GM23338 (cell line): ENCODE measurements at regions not wholly inside any gene's neighbourhood (a gene's known extent, or its start where the extent isn't known, plus 50 kb on each side); places are given as distances from the start of the nearest gene placed in this dataset.

ENCODE experiments used
- ATAC-seq: fragments of 200-7000 bp; cut with Tn5 transposase; 3 replicates; pipeline ENCODE4 v1.9.1; 2020
- DNase-seq: peaks from one replicate; pipeline ENCODE4 v3.0.0-alpha.2; 2015; ENCODE audit warnings: low spot score
- H2AFZ ChIP-seq: fragments of 200-600 bp; sonication (generic); 2 replicates; pipeline ENCODE4 v1.8.0; 2016; ENCODE audit warnings: antibody characterized with exemption, mild to moderate bottlenecking, moderate library complexity
- H3F3A ChIP-seq: fragments of 200-600 bp; sonication (generic); replicated peaks from 2 replicates; pipeline ENCODE4 v1.8.0; 2017; ENCODE audit warnings: antibody characterized with exemption, mixed run types, low read depth
- H3K27ac ChIP-seq: fragments of 200-600 bp; sonication (generic); 2 replicates; pipeline ENCODE4 v1.6.1; 2016; ENCODE audit warnings: low read depth
- H3K27me3 ChIP-seq: fragments of 200-600 bp; sonication (generic); 2 replicates; pipeline ENCODE4 v1.8.0; 2016; ENCODE audit warnings: mild to moderate bottlenecking, mixed run types, moderate library complexity; ENCODE audit not compliant: insufficient read depth
- H3K36me3 ChIP-seq: fragments of 200-600 bp; sonication (generic); 2 replicates; pipeline ENCODE4 v1.8.0; 2016; ENCODE audit warnings: mild to moderate bottlenecking; ENCODE audit not compliant: insufficient read depth
- H3K4me1 ChIP-seq: fragments of 200-600 bp; sonication (generic); 2 replicates; pipeline ENCODE4 v1.8.0; 2016; ENCODE audit warnings: mild to moderate bottlenecking, moderate library complexity; ENCODE audit not compliant: insufficient read depth
- H3K4me2 ChIP-seq: fragments of 200-600 bp; sonication (generic); 2 replicates; pipeline ENCODE4 v1.7.1; 2017; ENCODE audit warnings: mixed run types
- H3K4me3 ChIP-seq: fragments of 200-600 bp; sonication (generic); 2 replicates; pipeline ENCODE4 v1.6.1; 2016; ENCODE audit warnings: mixed run types
- H3K79me2 ChIP-seq: fragments of 200-600 bp; sonication (generic); replicated peaks from 2 replicates; pipeline ENCODE4 v1.8.0; 2017; ENCODE audit warnings: mild to moderate bottlenecking; ENCODE audit not compliant: insufficient read depth
- H3K9me2 ChIP-seq: fragments of 200-600 bp; sonication (generic); 2 replicates; pipeline ENCODE4 v1.8.0; 2017; ENCODE audit not compliant: insufficient read depth
- H4K20me1 ChIP-seq: fragments of 200-600 bp; sonication (generic); replicated peaks from 2 replicates; pipeline ENCODE4 v1.8.0; 2017; ENCODE audit warnings: mild to moderate bottlenecking; ENCODE audit not compliant: insufficient read depth
- H3K27ac Mint-ChIP-seq: 2 replicates; pipeline ENCODE4 v1.8.0; 2020; ENCODE audit warnings: inconsistent platforms, mild to moderate bottlenecking, moderate library complexity, mixed read lengths
- H3K27me3 Mint-ChIP-seq: 3 replicates; pipeline ENCODE4 v1.8.0; 2022; ENCODE audit warnings: low read depth, mild to moderate bottlenecking, moderate library complexity, mixed read lengths, inconsistent platforms; ENCODE audit not compliant: insufficient read depth, poor library complexity
- H3K36me3 Mint-ChIP-seq: 3 replicates; pipeline ENCODE4 v1.8.0; 2021; ENCODE audit warnings: low read depth, mild to moderate bottlenecking, inconsistent platforms, moderate library complexity, mixed read lengths
- H3K4me1 Mint-ChIP-seq: 3 replicates; pipeline ENCODE4 v1.8.0; 2020; ENCODE audit warnings: mild to moderate bottlenecking, inconsistent platforms, mixed read lengths
- H3K4me3 Mint-ChIP-seq: 3 replicates; pipeline ENCODE4 v1.8.0; 2021; ENCODE audit warnings: moderate library complexity, mild to moderate bottlenecking, inconsistent platforms, mixed read lengths
- H3K9me3 Mint-ChIP-seq: 3 replicates; pipeline ENCODE4 v1.8.0; 2020; ENCODE audit warnings: moderate library complexity, mild to moderate bottlenecking, inconsistent platforms, mixed read lengths
- CREB1 ChIP-seq: fragments of 250-450 bp; sonication (Bioruptor Pico); IDR thresholded peaks from 2 replicates; pipeline ENCODE4 v1.5.0; 2020; ENCODE audit warnings: low read depth, mild to moderate bottlenecking, moderate library complexity
- CTCF ChIP-seq, 2 experiments: fragments of 200-600 bp in 1 of 2; sonication (generic) in 1 of 2; conservative IDR thresholded peaks; 2 replicates each; pipeline versions ENCODE4 v1.5.1 to v1.6.1; 2016 to 2017; ENCODE audit warnings: antibody characterized with exemption in 2 of 2, low read depth in 2 of 2, mild to moderate bottlenecking in 2 of 2, moderate library complexity in 1 of 2
- EZH2 ChIP-seq: fragments of 200-600 bp; sonication (generic); IDR thresholded peaks from one replicate; pipeline ENCODE4 v1.8.0; 2017; ENCODE audit warnings: antibody characterized with exemption, mild to moderate bottlenecking, low read depth; ENCODE audit not compliant: unreplicated experiment
- EZH2phosphoT487 ChIP-seq: fragments of 200-600 bp; sonication (generic); IDR thresholded peaks from one replicate; pipeline ENCODE4 v1.8.1; 2018; ENCODE audit warnings: antibody characterized with exemption; ENCODE audit not compliant: unreplicated experiment
- JUNB ChIP-seq: IDR thresholded peaks from one replicate; pipeline ENCODE4 v1.6.1; 2016; ENCODE audit warnings: antibody characterized with exemption; ENCODE audit not compliant: unreplicated experiment
- NANOG ChIP-seq: IDR thresholded peaks from 2 replicates; pipeline ENCODE4 v1.6.1; 2016; ENCODE audit warnings: antibody characterized with exemption, borderline replicate concordance
- POLR2AphosphoS5 ChIP-seq: IDR thresholded peaks from 2 replicates; pipeline ENCODE4 v1.6.1; 2016; ENCODE audit warnings: antibody characterized with exemption, low read depth
- REST ChIP-seq: IDR thresholded peaks from one replicate; pipeline ENCODE4 v1.6.1; 2018; ENCODE audit warnings: antibody characterized with exemption; ENCODE audit not compliant: unreplicated experiment
- STAT1 ChIP-seq: IDR thresholded peaks from one replicate; pipeline ENCODE4 v1.6.1; 2016; ENCODE audit warnings: antibody characterized with exemption; ENCODE audit not compliant: unreplicated experiment
- ZNF114 ChIP-seq: fragments of 250-450 bp; sonication (Bioruptor Pico); IDR thresholded peaks from 2 replicates; pipeline ENCODE4 v1.5.0; 2020; ENCODE audit warnings: mild to moderate bottlenecking, moderate library complexity
- ZNF331 ChIP-seq: fragments of 250-450 bp; sonication (Bioruptor Pico); IDR thresholded peaks from 2 replicates; pipeline ENCODE4 v1.5.0; 2020; ENCODE audit warnings: low read depth, mild to moderate bottlenecking, moderate library complexity
- TF ChIP-seq, protein P1 (sequence below): fragments of 250-450 bp; sonication (Bioruptor Pico); IDR thresholded peaks from 2 replicates; pipeline ENCODE4 v1.5.0; 2020; ENCODE audit warnings: mild to moderate bottlenecking, moderate library complexity
- TF ChIP-seq, protein P2 (sequence below): IDR thresholded peaks from 2 replicates; pipeline ENCODE4 v1.6.1; 2016; ENCODE audit warnings: antibody characterized with exemption

DNA sequence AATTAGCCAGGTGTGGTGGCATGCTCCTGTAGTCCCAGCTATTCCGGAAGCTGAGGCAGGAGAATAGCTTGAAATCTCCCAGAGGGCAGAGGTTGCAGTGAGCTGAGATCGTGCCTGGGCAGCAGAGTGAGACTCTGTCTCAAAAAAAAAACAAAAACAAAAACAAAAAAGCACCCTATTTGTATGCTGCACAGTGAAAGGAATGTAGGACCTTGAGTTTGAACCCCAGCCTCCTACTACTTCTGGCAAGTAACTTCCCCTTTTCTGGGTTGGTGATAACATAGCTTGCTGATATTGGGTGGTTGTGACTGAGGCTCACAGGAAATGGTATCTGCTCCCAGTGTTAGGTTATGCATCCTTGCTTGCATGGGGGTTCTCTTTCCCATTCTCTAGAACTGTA is 205.3 kb downstream of the BUB3 start:
- H3K27ac Mint-ChIP-seq, result no peak overlapping the region
- H3K36me3 Mint-ChIP-seq, result no peaks in the 10 kb centered on the region; the same call in 2 of the 3 replicates
- Histone ChIP-seq H3K4me1 (peaks cover 20% of the 10 kb centered on the region), H3K27ac (no peak overlapping the region), H3K4me3 (no peak overlapping the region), H3K9me2 (0 out of 2 replicates have a peak, but pooled peaks cover 4% of the 10 kb centered on the region), H3K4me2 (no peak overlapping the region), H3F3A (no peaks in the 10 kb centered on the region), H3K36me3 (no peaks in the 10 kb centered on the region), H2AFZ (no peak overlapping the region), H4K20me1 (no peaks in the 10 kb centered on the region), H3K27me3 (no peaks in the 10 kb centered on the region), H3K79me2 (no peaks in the 10 kb centered on the region)
- peaks cover 11% of the 10 kb centered on the region for H3K27me3 Mint-ChIP-seq
- no peak for ATAC-seq
- no peak for DNase-seq
- H3K4me1 Mint-ChIP-seq, result peaks cover 24% of the 10 kb centered on the region
- no peak for TF ChIP-seq JUNB
- TF ChIP-seq ZNF331 (CRISPR knock-in tag), result no peak
- TF ChIP-seq, protein P1, sequence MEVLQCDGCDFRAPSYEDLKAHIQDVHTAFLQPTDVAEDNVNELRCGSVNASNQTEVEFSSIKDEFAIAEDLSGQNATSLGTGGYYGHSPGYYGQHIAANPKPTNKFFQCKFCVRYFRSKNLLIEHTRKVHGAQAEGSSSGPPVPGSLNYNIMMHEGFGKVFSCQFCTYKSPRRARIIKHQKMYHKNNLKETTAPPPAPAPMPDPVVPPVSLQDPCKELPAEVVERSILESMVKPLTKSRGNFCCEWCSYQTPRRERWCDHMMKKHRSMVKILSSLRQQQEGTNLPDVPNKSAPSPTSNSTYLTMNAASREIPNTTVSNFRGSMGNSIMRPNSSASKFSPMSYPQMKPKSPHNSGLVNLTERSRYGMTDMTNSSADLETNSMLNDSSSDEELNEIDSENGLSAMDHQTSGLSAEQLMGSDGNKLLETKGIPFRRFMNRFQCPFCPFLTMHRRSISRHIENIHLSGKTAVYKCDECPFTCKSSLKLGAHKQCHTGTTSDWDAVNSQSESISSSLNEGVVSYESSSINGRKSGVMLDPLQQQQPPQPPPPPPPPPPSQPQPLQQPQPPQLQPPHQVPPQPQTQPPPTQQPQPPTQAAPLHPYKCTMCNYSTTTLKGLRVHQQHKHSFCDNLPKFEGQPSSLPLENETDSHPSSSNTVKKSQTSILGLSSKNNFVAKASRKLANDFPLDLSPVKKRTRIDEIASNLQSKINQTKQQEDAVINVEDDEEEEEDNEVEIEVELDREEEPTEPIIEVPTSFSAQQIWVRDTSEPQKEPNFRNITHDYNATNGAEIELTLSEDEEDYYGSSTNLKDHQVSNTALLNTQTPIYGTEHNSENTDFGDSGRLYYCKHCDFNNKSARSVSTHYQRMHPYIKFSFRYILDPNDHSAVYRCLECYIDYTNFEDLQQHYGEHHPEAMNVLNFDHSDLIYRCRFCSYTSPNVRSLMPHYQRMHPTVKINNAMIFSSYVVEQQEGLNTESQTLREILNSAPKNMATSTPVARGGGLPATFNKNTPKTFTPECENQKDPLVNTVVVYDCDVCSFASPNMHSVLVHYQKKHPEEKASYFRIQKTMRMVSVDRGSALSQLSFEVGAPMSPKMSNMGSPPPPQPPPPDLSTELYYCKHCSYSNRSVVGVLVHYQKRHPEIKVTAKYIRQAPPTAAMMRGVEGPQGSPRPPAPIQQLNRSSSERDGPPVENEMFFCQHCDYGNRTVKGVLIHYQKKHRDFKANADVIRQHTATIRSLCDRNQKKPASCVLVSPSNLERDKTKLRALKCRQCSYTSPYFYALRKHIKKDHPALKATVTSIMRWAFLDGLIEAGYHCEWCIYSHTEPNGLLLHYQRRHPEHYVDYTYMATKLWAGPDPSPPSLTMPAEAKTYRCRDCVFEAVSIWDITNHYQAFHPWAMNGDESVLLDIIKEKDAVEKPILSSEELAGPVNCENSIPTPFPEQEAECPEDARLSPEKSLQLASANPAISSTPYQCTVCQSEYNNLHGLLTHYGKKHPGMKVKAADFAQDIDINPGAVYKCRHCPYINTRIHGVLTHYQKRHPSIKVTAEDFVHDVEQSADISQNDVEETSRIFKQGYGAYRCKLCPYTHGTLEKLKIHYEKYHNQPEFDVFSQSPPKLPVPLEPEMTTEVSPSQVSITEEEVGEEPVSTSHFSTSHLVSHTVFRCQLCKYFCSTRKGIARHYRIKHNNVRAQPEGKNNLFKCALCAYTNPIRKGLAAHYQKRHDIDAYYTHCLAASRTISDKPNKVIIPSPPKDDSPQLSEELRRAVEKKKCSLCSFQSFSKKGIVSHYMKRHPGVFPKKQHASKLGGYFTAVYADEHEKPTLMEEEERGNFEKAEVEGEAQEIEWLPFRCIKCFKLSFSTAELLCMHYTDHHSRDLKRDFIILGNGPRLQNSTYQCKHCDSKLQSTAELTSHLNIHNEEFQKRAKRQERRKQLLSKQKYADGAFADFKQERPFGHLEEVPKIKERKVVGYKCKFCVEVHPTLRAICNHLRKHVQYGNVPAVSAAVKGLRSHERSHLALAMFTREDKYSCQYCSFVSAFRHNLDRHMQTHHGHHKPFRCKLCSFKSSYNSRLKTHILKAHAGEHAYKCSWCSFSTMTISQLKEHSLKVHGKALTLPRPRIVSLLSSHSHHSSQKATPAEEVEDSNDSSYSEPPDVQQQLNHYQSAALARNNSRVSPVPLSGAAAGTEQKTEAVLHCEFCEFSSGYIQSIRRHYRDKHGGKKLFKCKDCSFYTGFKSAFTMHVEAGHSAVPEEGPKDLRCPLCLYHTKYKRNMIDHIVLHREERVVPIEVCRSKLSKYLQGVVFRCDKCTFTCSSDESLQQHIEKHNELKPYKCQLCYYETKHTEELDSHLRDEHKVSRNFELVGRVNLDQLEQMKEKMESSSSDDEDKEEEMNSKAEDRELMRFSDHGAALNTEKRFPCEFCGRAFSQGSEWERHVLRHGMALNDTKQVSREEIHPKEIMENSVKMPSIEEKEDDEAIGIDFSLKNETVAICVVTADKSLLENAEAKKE (CRISPR knock-in tag), result no peak
- no peak for TF ChIP-seq NANOG
- TF ChIP-seq POLR2AphosphoS5, result no peak
- TF ChIP-seq STAT1, result no peak
- no peak for TF ChIP-seq ZNF114
- no peak for TF ChIP-seq CREB1
- no peak for TF ChIP-seq CTCF (conservative IDR thresholded peaks at IDR 0.05; ENCODE audit: low read depth in 2 of 2)
- TF ChIP-seq REST, result no peak
- TF ChIP-seq EZH2, result no peak
- TF ChIP-seq, protein P2, sequence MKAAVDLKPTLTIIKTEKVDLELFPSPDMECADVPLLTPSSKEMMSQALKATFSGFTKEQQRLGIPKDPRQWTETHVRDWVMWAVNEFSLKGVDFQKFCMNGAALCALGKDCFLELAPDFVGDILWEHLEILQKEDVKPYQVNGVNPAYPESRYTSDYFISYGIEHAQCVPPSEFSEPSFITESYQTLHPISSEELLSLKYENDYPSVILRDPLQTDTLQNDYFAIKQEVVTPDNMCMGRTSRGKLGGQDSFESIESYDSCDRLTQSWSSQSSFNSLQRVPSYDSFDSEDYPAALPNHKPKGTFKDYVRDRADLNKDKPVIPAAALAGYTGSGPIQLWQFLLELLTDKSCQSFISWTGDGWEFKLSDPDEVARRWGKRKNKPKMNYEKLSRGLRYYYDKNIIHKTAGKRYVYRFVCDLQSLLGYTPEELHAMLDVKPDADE, result no peak
- no peak for TF ChIP-seq EZH2phosphoT487
- no peaks in the 10 kb centered on the region; the same call in 2 of the 3 replicates for H3K9me3 Mint-ChIP-seq
- H3K4me3 Mint-ChIP-seq, result no peak overlapping the region
